ENCODE measurements at regions not wholly inside any gene's neighbourhood (a gene's known extent, or its start where the extent isn't known, plus 50 kb on each side); places are given as distances from the start of the nearest gene placed in this dataset.
"Not testable (repeated sequence)": the region's sequence is repeated elsewhere in the genome, so short reads cannot be mapped to it uniquely, and the experiment has no call there.

DNA sequence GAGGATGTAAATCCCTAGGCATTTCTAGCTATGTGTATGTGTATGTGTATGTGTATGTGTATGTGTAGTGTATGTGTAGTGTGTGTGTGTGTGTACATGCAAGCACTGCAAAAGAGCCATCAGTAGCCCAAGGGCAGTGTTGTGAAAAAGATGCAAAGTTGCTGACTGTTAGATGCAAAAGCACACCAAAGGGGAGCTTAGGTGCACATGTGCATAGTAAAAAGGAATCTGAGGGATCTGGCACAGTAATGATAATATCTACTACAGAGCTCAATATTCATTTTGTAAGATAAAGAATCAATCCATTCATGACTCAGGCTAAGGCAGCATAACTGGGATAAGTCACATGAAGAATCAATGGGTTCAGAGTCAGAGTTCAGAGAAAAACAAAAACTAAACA is 80.2 kb downstream of the TMEM47 start:
- DNase-seq (ENCODE audit: low read depth) = no peak

DNA sequence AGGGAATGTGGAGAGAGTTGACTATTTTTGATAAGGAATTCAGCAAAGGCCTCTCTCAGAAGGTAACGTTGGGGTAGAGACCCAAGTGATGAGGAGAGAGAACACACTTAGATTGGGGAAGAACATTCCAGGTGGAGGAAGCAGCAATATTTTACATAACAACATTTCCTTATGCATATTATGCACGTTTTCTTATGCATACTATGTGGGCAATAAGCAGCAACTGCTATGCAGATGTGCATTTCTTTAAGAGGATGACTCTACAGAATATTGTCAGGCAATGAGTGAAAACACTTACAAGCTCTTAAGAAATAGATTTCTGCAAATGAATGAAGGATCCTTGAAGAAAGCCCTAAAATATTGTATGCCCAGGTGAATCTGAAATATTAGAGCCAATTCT is 91.1 kb downstream of the TMEM47 start:
- no peak for DNase-seq (ENCODE audit: low read depth)

- DNase-seq (ENCODE audit: low read depth) = no peak
These were observed 93.3 kb downstream of the TMEM47 start for GRCh38 chrX:34563804-34564203.

GRCh38 chrX:34563061-34563460 is 94.0 kb downstream of the TMEM47 start:
- no peak for DNase-seq (ENCODE audit: low read depth)

- no peak for DNase-seq (ENCODE audit: low read depth)
These were observed 95.1 kb downstream of the TMEM47 start for GRCh38 chrX:34562006-34562405.

DNA sequence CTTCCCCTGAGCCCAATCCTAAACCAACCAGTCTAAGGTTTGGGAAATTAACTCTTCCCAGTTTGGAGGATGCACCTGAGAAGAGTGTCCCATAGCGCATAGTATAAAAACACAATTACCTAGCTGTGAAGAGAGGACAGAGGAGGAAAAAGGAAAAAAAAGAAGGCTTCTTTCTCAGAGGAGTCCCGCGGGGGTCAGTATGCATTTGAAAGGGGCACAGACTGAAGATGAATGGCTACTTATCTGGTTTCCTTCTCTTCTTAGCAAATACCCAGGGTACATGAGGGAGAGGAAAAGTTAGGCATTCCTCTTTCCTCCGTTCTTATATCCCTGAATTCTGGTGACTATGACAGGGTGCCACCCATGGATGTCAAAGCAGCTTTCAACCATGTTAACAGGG is 96.9 kb downstream of the TMEM47 start:
- no peak for DNase-seq (ENCODE audit: low read depth)

DNA sequence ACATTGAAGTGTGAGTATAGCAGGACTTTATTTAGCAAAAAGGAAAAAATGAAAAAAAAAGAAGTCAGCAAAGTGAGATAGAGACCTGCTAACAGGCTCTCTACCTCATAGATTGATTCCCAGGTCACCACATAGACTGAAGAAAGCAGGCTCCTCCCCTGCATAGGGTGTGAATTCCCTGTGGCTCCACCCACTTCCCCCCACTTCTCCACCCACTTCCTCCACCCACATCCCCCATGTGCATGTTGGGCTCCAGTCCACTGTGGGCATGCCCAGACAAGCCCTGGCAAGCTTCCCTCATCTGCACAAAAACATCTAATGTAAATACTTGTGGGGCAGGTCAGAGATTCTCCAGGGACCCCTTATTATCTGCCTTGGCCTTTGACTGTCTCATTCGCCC is 97.8 kb downstream of the TMEM47 start:
- no peak for DNase-seq (ENCODE audit: low read depth)

DNA sequence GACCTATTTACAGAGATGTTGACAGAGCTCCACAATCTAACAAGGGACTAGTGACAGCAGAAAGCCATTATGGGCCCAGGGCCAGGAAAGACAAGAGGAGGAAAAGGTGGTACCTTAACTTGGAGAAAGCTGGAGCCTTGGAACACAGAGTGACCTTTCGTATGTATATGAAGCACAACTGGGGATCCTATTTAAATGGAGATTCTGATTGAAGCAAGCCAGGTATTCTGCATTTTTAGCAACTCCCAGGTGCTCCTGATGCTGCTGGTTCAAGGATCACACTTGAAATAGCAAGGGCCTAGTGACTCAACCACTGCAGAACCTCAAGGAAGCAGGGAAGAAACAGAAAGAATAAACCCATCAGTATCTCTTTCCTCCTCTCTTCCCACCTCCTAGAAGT is 99.4 kb downstream of the TMEM47 start:
- DNase-seq (ENCODE audit: low read depth) = no peak

DNA sequence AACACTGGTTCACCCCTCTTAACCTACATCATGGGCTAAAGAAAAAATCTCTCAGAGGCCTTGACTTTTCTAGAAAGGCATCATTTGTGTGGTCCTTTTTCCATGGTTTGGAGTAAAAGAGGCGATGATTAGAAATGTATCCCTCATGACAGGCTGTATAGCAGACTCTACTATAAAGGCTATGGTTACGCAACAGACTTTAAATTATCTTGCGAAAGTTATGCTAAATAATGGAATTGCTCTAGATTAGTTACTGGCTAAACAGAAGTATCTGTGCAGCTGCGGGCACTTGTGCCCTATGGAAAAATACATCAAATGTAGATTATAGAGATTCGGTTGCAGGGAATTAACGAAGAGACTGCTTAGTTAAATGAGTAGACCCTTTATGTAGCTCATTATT is 101.6 kb downstream of the TMEM47 start:
- no peak for DNase-seq (ENCODE audit: low read depth)

DNA sequence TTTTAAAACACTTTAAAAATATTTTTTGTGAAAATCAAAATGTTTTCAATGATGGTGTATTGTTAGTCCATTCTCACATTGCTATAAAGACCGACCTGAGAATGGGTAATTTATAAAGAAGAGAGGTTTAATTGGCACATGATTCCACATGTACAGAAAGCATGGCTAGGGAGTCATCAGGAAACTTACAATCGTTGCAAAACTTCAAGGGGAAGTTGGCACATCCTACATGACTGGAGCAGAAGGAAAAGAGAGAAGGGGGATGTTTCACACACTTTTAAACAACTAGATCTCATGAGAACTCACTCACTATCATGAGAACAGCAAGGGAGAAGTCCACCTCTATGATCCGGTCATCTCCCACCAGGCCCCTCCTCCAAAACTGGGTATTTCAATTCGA is 110.7 kb downstream of the TMEM47 start:
- no peak for DNase-seq (ENCODE audit: low read depth)

DNA sequence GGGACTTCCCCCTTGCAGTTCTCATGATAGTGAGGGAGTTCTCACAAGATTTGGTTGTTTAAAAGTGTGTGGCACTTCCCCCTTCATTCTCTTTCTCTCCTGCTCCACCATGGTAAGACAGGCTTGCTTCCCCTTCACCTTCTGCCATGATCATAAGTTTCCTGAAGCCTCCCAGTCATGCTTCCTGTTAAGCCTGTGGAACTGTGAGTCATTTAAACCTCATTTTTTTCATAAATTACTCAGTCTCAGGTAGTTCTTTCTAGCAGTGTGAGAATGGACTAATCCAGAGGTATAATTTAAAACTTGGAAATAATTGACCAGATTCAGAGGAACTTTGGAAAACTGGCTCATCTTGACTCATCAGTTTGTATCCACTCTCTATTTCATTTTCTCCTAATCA is 129.0 kb downstream of the TMEM47 start:
- no peak for DNase-seq (ENCODE audit: low read depth)

DNA sequence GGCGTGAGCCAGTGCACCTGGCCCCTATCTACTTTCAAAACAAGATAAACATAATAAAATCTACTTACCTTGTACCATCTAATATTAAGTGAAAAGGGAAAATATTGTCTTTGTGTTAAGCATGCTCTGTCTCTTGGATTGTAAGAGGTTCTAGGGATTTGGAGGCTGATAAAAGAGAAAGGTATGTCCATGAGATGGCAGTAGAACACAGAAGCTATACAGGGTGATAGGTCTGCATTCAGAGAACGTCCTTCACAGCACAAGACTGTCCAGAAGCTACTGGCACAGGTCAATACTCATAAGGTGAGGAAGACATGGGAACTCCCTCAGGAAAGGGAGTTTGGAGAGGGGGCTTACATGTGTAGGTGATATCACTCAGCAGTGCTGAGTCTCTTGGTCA is 135.5 kb downstream of the TMEM47 start:
- no peak for DNase-seq (ENCODE audit: low read depth)

- no peak for DNase-seq (ENCODE audit: low read depth)
These were observed 147.7 kb downstream of the TMEM47 start for GRCh38 chrX:34509394-34509793.

- DNase-seq (ENCODE audit: low read depth) = no peak
These were observed 154.0 kb downstream of the TMEM47 start for GRCh38 chrX:34503119-34503518.

- DNase-seq (ENCODE audit: low read depth) = no peak
These were observed 164.0 kb downstream of the TMEM47 start for GRCh38 chrX:34493086-34493485.

- DNase-seq (ENCODE audit: low read depth) = no peak
These were observed 166.0 kb downstream of the TMEM47 start for GRCh38 chrX:34491126-34491525.

GRCh38 chrX:34487364-34487763 is 169.7 kb downstream of the TMEM47 start:
- no peak for DNase-seq (ENCODE audit: low read depth)

DNA sequence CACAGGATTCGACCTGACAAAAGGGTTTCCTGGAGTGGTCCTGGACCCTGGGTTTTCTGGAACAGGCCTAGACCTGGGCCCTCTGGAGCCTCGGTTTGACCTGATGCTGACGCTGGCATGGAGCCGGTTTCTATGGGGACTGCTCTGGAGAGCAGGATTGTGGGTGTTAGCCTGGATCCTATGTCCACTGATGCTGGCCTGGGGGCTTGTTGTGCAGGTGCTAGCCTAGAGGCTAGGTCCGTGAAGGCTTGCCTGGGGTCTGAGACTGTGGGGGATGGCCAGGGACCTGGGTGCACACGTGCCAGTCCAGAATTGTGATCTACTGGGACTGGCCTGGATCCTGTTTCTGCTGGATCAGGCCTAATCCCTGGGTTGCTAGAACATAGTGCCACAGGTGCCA is 173.1 kb downstream of the TMEM47 start:
- no peak for DNase-seq (ENCODE audit: low read depth)

DNA sequence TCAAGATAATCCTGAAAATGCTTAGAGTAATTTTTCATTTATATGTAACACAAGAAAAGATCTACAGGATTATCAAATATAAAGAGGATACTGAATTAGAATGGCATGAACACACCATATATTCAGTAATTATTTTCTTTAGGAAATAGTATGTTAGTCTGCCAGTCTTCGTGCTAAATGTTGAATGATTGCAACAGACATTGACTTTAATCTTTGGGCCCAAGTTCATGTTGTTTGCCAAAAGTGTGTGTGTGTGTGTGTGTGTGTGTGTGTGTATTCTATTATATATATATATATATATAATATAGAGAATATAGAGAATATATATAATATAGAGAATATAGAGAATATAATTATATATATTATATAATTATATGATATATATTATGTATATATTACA is 186.6 kb downstream of the TMEM47 start:
- no peak for DNase-seq (ENCODE audit: low read depth)

- peak; percentile 3 for DNase-seq (ENCODE audit: low read depth)
These were observed 189.6 kb downstream of the TMEM47 start for GRCh38 chrX:34467437-34467836.

DNA sequence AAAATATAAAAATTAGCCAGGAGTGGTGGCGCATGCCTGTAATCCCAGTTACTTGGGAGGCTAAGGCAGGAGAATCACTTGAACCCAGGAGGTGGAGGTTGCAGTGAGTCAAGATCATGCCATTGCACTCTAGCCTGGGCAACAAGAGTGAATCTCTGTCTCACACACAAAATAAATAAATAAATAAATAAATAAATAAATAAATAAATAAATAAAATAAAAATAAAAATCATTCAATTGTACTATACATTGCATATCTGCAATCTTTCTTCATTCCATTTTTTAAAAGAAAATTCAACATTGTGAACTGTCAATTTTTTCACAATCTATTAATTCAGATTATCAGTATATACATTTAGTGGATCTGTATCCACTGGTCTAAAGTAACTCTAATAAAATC is 193.9 kb downstream of the TMEM47 start:
- not testable (repeated sequence) for DNase-seq (ENCODE audit: low read depth)

GRCh38 chrX:34457850-34458249 is 199.2 kb downstream of the TMEM47 start:
- DNase-seq (ENCODE audit: low read depth) = not testable (repeated sequence)

GRCh38 chrX:34437586-34437985 is 219.5 kb downstream of the TMEM47 start:
- DNase-seq (ENCODE audit: low read depth) = peak; percentile 6

- no peak for DNase-seq (ENCODE audit: low read depth)
These were observed 230.8 kb downstream of the TMEM47 start for GRCh38 chrX:34426334-34426733.
